ENCODE measurements at regions not wholly inside any gene's neighbourhood (a gene's known extent, or its start where the extent isn't known, plus 50 kb on each side); places are given as distances from the start of the nearest gene placed in this dataset.

DNA sequence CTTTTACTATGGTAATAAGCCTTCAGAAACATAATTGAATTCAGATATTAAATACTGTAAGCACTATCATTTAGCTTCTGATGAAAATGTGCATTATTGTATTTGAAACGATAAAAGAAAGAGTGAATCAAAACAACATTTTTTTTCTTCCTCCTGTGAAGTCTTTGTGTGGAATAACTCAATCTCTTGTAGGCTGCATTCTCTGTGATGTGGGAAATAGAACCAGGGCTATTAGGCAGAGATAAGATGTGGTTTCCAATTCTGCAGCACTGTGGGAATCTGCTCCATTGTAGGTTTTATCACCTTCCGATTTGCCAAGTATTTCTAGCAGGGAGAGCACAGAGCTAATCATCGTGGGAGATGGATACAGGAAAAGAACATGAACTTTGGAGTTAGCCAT is 624.5 kb downstream of the RBFOX1 start:
- DNase-seq, result no peak
- no peaks in the 10 kb centered on the region for H3K36me3 ChIP-seq (replicated peaks)
- no peak overlapping the region for H3K4me3 ChIP-seq (ENCODE audit: low read depth, low read length)
- no peaks in the 10 kb centered on the region for H3K27me3 ChIP-seq (replicated peaks)
- TF ChIP-seq, protein P1, sequence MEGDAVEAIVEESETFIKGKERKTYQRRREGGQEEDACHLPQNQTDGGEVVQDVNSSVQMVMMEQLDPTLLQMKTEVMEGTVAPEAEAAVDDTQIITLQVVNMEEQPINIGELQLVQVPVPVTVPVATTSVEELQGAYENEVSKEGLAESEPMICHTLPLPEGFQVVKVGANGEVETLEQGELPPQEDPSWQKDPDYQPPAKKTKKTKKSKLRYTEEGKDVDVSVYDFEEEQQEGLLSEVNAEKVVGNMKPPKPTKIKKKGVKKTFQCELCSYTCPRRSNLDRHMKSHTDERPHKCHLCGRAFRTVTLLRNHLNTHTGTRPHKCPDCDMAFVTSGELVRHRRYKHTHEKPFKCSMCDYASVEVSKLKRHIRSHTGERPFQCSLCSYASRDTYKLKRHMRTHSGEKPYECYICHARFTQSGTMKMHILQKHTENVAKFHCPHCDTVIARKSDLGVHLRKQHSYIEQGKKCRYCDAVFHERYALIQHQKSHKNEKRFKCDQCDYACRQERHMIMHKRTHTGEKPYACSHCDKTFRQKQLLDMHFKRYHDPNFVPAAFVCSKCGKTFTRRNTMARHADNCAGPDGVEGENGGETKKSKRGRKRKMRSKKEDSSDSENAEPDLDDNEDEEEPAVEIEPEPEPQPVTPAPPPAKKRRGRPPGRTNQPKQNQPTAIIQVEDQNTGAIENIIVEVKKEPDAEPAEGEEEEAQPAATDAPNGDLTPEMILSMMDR (IDR thresholded peaks at IDR 0.05; ENCODE audit: low read depth, low read length, missing control alignments), result no peak
- H3K27ac ChIP-seq, result no peak overlapping the region
- in situ Hi-C loops (cut with HindIII; ENCODE audit: low pct_ligation_motif_present, low sequenced_read_pairs), result no loop called here

DNA sequence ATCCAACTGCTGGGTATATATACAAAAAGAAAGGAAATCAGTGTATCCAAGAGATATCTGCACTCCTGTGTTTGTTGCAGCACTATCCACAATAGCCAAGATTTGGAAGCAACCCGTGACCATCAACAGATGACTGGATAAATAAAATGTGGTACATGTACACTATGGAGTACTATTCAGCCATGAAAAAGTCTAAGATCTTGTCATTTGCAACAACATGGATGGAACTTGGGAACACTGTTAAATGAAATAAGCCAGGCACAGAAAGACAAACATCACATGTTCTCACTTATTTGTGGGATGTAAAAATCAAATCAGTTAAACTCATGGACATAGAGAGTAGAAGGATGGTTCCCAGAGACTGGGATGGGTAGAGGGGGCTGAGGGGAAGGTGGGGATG is 620.7 kb downstream of the RBFOX1 start:
- Histone ChIP-seq H3K27ac (no peak overlapping the region), H3K36me3 (replicated peaks) (no peaks in the 10 kb centered on the region)

DNA sequence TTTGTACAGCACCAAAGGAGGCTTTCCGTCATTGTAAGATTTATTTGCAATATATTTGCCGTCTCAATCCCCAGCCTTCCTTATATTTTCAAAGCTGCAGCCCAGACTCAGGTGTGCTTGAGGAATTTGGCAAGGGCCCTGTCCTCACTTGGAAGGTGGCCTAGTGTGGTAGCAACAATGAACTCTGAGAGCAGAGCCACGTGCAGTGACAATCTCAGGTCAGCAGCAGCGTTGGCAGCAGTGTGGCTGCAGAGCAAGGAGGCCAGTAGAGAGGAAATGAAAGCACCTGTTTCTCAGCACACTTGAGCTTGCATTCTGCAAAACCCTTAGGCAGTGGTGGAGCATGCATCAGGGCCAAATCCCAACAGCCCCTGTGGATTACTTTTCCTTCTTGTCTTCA is 613.5 kb downstream of the RBFOX1 start:
- Histone ChIP-seq H3K4me3 (ENCODE audit: low read depth, low read length) (no peak overlapping the region), H3K27me3 (replicated peaks) (no peaks in the 10 kb centered on the region), H3K27ac (no peak overlapping the region), H3K36me3 (replicated peaks) (no peaks in the 10 kb centered on the region)
- TF ChIP-seq, protein P1 (IDR thresholded peaks at IDR 0.05; ENCODE audit: low read depth, low read length, missing control alignments), result no peak
- in situ Hi-C loops (cut with HindIII; ENCODE audit: low pct_ligation_motif_present, low sequenced_read_pairs), result no loop called here
- DNase-seq, result no peak

More for the DNA sequence above, 620.7 kb downstream of the RBFOX1 start:
- in situ Hi-C loops (cut with HindIII; ENCODE audit: low pct_ligation_motif_present, low sequenced_read_pairs), result no loop called here
- H3K27me3 ChIP-seq (replicated peaks), result no peaks in the 10 kb centered on the region
- no peak overlapping the region for H3K4me3 ChIP-seq (ENCODE audit: low read depth, low read length)
- DNase-seq, result no peak
- TF ChIP-seq, protein P1 (IDR thresholded peaks at IDR 0.05; ENCODE audit: low read depth, low read length, missing control alignments), result no peak

DNA sequence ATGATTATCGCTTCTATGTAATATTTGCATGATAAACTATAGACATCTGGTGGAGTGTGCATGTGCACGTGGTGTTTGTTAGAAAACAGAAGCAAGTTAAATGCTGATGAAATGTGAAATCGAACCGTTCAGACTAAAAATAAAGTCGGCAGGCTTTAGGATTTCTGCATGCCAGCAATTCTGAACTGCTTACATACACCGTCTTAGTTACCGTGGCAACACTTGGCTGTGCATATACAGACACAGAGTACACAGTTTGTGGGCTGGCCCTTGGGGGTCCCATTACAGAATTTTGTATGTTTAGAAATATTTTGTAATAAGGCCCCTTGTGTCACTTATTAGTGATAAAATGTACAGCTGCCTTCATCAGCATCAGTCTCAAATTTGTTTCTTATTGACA is 605.5 kb downstream of the RBFOX1 start:
- in situ Hi-C loops (cut with HindIII; ENCODE audit: low pct_ligation_motif_present, low sequenced_read_pairs), result no loop called here
- no peak for DNase-seq
- TF ChIP-seq, protein P1 (IDR thresholded peaks at IDR 0.05; ENCODE audit: low read depth, low read length, missing control alignments), result no peak
- Histone ChIP-seq H3K4me3 (ENCODE audit: low read depth, low read length) (no peak overlapping the region), H3K27me3 (replicated peaks) (no peaks in the 10 kb centered on the region), H3K27ac (no peak overlapping the region), H3K36me3 (replicated peaks) (no peaks in the 10 kb centered on the region)

DNA sequence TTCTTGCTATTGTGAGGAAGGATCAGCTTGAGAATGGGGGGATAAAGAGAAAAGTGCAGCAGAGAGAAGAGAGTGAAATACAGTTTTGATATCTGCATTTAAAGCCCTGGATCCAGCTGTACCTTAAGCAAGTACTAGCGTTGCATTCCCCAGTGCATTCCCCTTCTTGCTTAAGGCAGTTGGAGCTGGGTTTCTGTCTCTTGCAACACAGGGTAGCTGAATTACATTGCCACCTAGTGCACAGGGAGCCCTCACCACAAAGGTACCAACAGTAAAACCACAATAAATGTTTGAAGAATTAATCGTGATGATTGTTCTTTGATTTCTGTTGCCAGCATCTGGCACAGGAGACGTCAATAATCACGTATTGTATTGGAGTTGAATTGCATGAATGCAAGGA is 588.7 kb downstream of the RBFOX1 start:
- in situ Hi-C loops (cut with HindIII; ENCODE audit: low pct_ligation_motif_present, low sequenced_read_pairs), result no loop called here
- no peak overlapping the region for H3K27ac ChIP-seq

DNA sequence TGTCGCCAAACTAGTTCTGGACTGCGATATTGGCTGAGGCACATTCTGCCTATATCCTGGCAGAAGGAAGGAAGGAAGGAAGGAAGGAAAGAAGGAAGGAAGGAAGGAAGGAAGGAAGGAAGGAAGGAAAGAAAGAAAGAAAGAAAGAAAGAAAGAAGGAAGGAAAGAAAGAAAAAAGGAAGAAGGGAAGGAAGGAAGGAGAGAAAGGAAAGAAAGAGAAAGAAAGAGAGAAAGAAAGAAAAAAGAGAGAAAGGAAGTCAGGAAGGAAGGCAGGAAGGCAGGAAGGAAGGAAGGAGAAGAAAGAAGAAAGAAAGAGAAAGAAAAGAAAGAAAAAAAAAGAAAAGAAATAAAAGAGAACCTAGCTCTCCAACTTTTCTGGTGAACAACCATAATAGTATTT is 587.1 kb downstream of the RBFOX1 start:
- H3K27me3 ChIP-seq (replicated peaks), result no peaks in the 10 kb centered on the region
- H3K36me3 ChIP-seq (replicated peaks), result no peaks in the 10 kb centered on the region
- H3K27ac ChIP-seq, result no peak overlapping the region
- TF ChIP-seq, protein P1 (IDR thresholded peaks at IDR 0.05; ENCODE audit: low read depth, low read length, missing control alignments), result no peak
- in situ Hi-C loops (cut with HindIII; ENCODE audit: low pct_ligation_motif_present, low sequenced_read_pairs), result no loop called here
- no peak for DNase-seq
- H3K4me3 ChIP-seq (ENCODE audit: low read depth, low read length), result no peak overlapping the region

More for the DNA sequence above, 588.7 kb downstream of the RBFOX1 start:
- no peaks in the 10 kb centered on the region for H3K36me3 ChIP-seq (replicated peaks)
- TF ChIP-seq, protein P1 (IDR thresholded peaks at IDR 0.05; ENCODE audit: low read depth, low read length, missing control alignments), result no peak
- no peak overlapping the region for H3K4me3 ChIP-seq (ENCODE audit: low read depth, low read length)
- no peak for DNase-seq
- H3K27me3 ChIP-seq (replicated peaks), result no peaks in the 10 kb centered on the region

Measured in brain microvascular endothelial cell (primary cell).